ENCODE measurements at regions not wholly inside any gene's neighbourhood (a gene's known extent, or its start where the extent isn't known, plus 50 kb on each side); places are given as distances from the start of the nearest gene placed in this dataset.

DNA sequence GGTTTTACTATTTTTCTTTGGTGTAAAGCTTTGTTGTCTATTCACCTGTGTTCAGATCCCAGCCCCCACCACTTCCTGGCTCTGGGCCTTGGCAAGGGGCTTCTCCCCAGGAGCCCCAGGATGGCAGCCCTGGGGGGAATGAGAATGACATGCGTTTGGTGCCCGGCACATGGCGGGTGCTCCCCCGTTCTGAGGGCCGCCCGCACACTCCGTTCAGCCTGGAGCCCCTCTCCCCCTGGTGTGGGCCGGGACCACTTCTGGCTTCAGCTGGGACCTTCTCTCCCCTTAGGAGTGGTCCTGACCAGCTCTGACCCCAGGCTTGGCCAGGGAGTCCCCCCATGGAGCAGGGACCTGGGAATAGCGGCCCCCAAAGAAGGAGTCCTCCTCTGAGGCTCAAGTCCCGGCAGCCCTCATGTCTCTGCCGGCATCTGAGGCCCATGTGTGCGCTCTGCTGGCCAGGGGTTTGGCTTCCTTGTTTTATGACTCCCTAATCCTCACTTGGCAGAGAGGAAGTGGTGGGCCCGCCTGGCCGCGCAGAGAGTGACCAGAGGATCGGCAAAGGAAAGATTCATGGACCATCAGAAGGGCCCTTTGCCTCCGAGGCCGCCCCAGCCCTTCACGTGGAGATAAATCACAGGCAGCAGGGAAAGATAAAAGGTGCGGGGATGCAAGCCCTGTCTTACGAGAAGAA is 57.0 kb upstream of the LMX1B start:
- Histone ChIP-seq H3K36me3 (no peaks in the 10 kb centered on the region), H3K9me3 (no peaks in the 10 kb centered on the region), H3K27me3 (no peaks in the 10 kb centered on the region; the same call in 1 of the 2 replicates), H3K4me3 (no peak overlapping the region)
- no peak for DNase-seq

DNA sequence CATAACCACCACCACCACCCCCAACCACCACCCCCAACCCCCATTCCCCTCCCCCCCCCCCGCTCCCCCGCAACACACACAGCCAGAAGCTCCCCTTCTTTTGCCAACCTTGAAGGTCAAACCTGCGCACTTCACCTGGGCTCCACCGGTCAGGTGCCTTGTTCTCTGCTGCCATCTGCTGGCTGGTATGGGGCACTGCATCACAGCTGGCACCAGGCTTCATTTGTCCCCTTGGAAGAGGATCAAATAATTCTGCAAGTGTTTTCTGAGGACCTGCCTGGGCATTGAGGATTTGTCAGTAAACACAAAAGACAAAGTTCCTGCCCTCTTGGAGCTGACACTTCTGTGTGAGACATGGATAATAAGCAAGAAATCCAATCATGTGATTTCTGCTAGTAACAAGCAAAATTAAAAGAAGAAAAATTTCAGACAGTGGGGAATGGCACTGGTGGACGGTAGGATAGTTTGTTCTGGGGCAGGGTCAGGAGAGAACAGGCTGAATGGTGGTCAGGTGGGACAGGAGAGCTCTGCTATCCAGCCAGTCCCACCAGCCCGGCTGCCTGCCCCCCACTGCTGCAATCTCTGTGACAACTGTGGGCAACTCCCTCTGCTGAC is 55.6 kb upstream of the LMX1B start:
- H3K27me3 ChIP-seq = peaks cover 5% of the 10 kb centered on the region; the same call in 1 of the 2 replicates
- no peaks in the 10 kb centered on the region for H3K9me3 ChIP-seq
- no peak overlapping the region for H3K4me3 ChIP-seq
- H3K36me3 ChIP-seq = no peaks in the 10 kb centered on the region
- DNase-seq = peak; percentile 27

DNA sequence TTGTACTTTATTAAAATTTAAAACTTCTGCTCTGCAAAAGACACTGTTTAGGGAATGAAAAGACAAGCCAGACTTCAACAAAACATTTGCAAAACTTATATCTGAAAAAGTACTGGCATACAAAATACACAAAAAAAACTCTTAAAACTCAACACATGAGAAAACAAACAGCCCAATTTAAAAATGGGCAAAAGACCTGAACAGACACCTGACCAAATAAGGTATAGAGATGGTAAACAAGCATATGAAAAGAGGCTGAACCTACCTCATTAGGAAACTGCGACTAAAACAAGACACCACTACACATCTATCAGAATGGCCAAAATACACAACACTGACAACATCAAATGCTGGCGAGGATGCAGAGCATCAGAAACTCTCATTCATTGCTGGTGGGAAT is 54.4 kb upstream of the LMX1B start:
- Histone ChIP-seq H3K36me3 (no peaks in the 10 kb centered on the region), H3K4me3 (no peak overlapping the region), H3K9me3 (no peaks in the 10 kb centered on the region), H3K27me3 (peaks cover 5% of the 10 kb centered on the region; the same call in 1 of the 2 replicates)
- DNase-seq = no peak

DNA sequence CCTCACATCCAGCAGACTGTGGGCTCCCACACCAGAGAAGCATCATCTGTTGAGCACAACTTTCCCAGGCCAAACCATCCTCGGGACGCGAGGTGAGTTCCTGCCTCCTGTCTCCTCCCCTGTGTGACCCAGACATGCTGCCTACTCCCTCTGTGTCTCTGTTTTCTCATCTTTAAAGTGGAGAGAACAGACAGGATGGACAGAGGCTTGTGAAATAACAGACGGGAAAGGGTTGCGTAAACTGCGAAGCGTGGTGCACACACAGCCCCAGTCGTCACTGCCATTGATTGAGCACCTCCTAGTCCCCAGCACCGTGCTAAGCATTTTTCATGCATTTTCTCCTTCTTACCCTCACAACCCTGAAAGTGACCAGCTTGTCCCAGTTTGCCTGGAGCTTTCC is 52.1 kb upstream of the LMX1B start:
- peaks cover 5% of the 10 kb centered on the region; the same call in 1 of the 2 replicates for H3K27me3 ChIP-seq

DNA sequence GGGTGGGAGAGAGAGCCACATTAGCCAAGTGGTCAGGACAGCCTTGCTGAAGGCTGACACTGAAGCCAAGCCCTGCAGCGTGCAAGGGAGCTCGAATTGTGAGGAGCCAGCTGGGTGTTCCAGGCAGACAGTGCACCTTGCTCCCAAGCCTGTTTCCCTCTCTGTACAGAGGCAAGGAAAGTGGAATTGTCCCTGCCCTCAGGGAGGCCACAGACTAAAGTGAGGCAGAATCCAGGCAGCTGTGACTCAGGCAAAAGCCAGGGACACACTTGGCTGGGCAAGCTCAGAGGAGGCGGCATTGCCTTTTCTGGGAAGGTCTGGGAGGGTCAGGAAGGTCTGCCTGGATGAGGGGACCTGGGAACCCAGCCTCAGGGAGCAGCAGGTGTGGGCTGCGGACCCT is 50.2 kb upstream of the LMX1B start:
- Histone ChIP-seq H3K4me3 (no peak overlapping the region), H3K36me3 (no peaks in the 10 kb centered on the region), H3K27me3 (peaks cover 5% of the 10 kb centered on the region; the same call in 1 of the 2 replicates), H3K9me3 (no peaks in the 10 kb centered on the region)
- no peak for DNase-seq

More for the DNA sequence above, 52.1 kb upstream of the LMX1B start:
- Histone ChIP-seq H3K4me3 (no peak overlapping the region), H3K36me3 (no peaks in the 10 kb centered on the region), H3K9me3 (no peaks in the 10 kb centered on the region)
- DNase-seq = no peak

Measured in MG63 (cell line).